H1 (cell line): ENCODE measurements at regions not wholly inside any gene's neighbourhood (a gene's known extent, or its start where the extent isn't known, plus 50 kb on each side); places are given as distances from the start of the nearest gene placed in this dataset.

Source experiments
- CREB1 ChIP-seq: IDR thresholded peaks from 2 replicates; pipeline ENCODE4 v1.6.1; 2012; ENCODE audit warnings: inconsistent platforms
- CTCF ChIP-seq, 3 experiments: IDR thresholded peaks; 1 replicate in 2 of 3; 2 replicates in 1 of 3; pipeline versions ENCODE4 v1.5.1 to v1.6.1; 2011; ENCODE audit warnings: low read length in 3 of 3, mild to moderate bottlenecking in 3 of 3, inconsistent platforms in 2 of 3, low read depth in 1 of 3, moderate library complexity in 1 of 3; ENCODE audit not compliant: insufficient read depth in 1 of 3; ENCODE audit errors: control extremely low read depth in 1 of 3
- EZH2 ChIP-seq: fragments of 200-600 bp; sonication (generic); IDR thresholded peaks from 2 replicates; pipeline ENCODE4 v1.7.1; 2012; ENCODE audit warnings: low read depth, mild to moderate bottlenecking, moderate library complexity, low read length, inconsistent platforms; ENCODE audit not compliant: severe bottlenecking
- MAFK ChIP-seq: IDR thresholded peaks from 2 replicates; pipeline ENCODE4 v1.6.1; 2012; ENCODE audit warnings: low read depth, mild to moderate bottlenecking, improper control_type of control experiment, low read length
- PHF8 ChIP-seq: fragments of 200-600 bp; sonication (generic); conservative IDR thresholded peaks from 2 replicates; pipeline ENCODE4 v1.7.1; 2012; ENCODE audit warnings: low read depth, mild to moderate bottlenecking, inconsistent platforms, low read length, moderate library complexity
- POLR2A ChIP-seq, 2 experiments: IDR thresholded peaks; 1 replicate in 1 of 2; 2 replicates in 1 of 2; pipeline ENCODE4 v1.6.1; 2011; ENCODE audit warnings: low read depth in 2 of 2, low read length in 2 of 2, mild to moderate bottlenecking in 2 of 2; ENCODE audit errors: control extremely low read depth in 1 of 2
- POLR2AphosphoS5 ChIP-seq: IDR thresholded peaks from 2 replicates; pipeline ENCODE4 v1.6.1; 2011; ENCODE audit warnings: low read depth, low read length
- RAD21 ChIP-seq, 2 experiments: IDR thresholded peaks in 1 of 2; conservative IDR thresholded peaks in 1 of 2; 2 replicates each; pipeline ENCODE4 v1.6.1; 2011; ENCODE audit warnings: low read depth in 2 of 2, low read length in 2 of 2, improper control_type of control experiment in 1 of 2, inconsistent platforms in 1 of 2, mild to moderate bottlenecking in 1 of 2, moderate library complexity in 1 of 2
- RBBP5 ChIP-seq: IDR thresholded peaks from 2 replicates; pipeline ENCODE4 v1.7.1; 2012; ENCODE audit warnings: low read depth, mild to moderate bottlenecking, inconsistent platforms, low read length, moderate library complexity, borderline replicate concordance
- RNF2 ChIP-seq: fragments of 200-900, 300-1000 bp; sonication (generic); IDR thresholded peaks from 2 replicates; pipeline ENCODE4 v1.7.1; 2016; ENCODE audit warnings: borderline replicate concordance, low read depth, mild to moderate bottlenecking, antibody characterized with exemption, low read length; ENCODE audit not compliant: poor library complexity, severe bottlenecking; ENCODE audit errors: missing control alignments
- RXRA ChIP-seq: IDR thresholded peaks from 2 replicates; pipeline ENCODE4 v1.6.1; 2011; ENCODE audit warnings: low read depth, mild to moderate bottlenecking, low read length, moderate library complexity; ENCODE audit not compliant: insufficient read depth
- SIX5 ChIP-seq: IDR thresholded peaks from 2 replicates; pipeline ENCODE4 v1.6.1; 2011; ENCODE audit warnings: mild to moderate bottlenecking, low read depth, low read length
- TAF1 ChIP-seq: IDR thresholded peaks from 2 replicates; pipeline ENCODE4 v1.6.1; 2011; ENCODE audit warnings: mild to moderate bottlenecking, low read depth, low read length

- TF ChIP-seq CREB1 (no peak), TAF1 (no peak), CTCF (IDR thresholded peaks at IDR 0.05; ENCODE audit: control extremely low read depth in 1 of 3, insufficient read depth in 1 of 3, low read depth in 1 of 3, low read length in 3 of 3) (no peak), SIX5 (no peak), RNF2 (no peak), EZH2 (no peak), RAD21 (IDR thresholded peaks at IDR 0.05 in 1 of 2, conservative IDR thresholded peaks at IDR 0.05 in 1 of 2; ENCODE audit: low read depth in 2 of 2, low read length in 2 of 2) (no peak), RBBP5 (no peak), RXRA (no peak), POLR2A (IDR thresholded peaks at IDR 0.05; ENCODE audit: control extremely low read depth in 1 of 2, low read depth in 2 of 2, low read length in 2 of 2) (no peak), MAFK (no peak), POLR2AphosphoS5 (no peak), PHF8 (no peak)
These were observed 77.1 kb upstream of the PTGDR start for GRCh38 chr14:52190337-52190931.
